NCI-H524 treated with DMSO at 0.1 percent for 48 hours (cell line): ENCODE measurements at regions not wholly inside any gene's neighbourhood (a gene's known extent, or its start where the extent isn't known, plus 50 kb on each side); places are given as distances from the start of the nearest gene placed in this dataset.
A peak's percentile ranks its signal among the peaks of the same experiment; 100 is the strongest.

Experiments used
- DNase-seq: peaks from one replicate; lab custom pipeline; 2025; lab: John Stamatoyannopoulos, UW

GRCh38 chr3:176932433-176932832, 264.8 kb downstream of the TBL1XR1 start:
- DNase-seq: no peak

- DNase-seq: no peak
These were observed 265.3 kb downstream of the TBL1XR1 start for GRCh38 chr3:176931991-176932390.

- DNase-seq: no peak
These were observed 266.3 kb downstream of the TBL1XR1 start for GRCh38 chr3:176930942-176931341.

- DNase-seq: no peak
These were observed 268.7 kb downstream of the TBL1XR1 start for GRCh38 chr3:176928582-176928931.

- DNase-seq: no peak
These were observed 269.3 kb downstream of the TBL1XR1 start for GRCh38 chr3:176927706-176928581.

GRCh38 chr3:176927280-176927679, 270.0 kb downstream of the TBL1XR1 start:
- DNase-seq: no peak

GRCh38 chr3:176926688-176927087, 270.6 kb downstream of the TBL1XR1 start:
- no peak for DNase-seq

- no peak for DNase-seq
These were observed 271.2 kb downstream of the TBL1XR1 start for GRCh38 chr3:176926034-176926433.

GRCh38 chr3:176920766-176921160, 276.5 kb downstream of the TBL1XR1 start:
- no peak for DNase-seq

- no peak for DNase-seq
These were observed 277.2 kb downstream of the TBL1XR1 start for GRCh38 chr3:176919836-176920765.

GRCh38 chr3:176916777-176917176, 280.5 kb downstream of the TBL1XR1 start:
- no peak for DNase-seq

GRCh38 chr3:176914764-176915163, 282.5 kb downstream of the TBL1XR1 start:
- no peak for DNase-seq

- DNase-seq: no peak
These were observed 285.7 kb downstream of the TBL1XR1 start for GRCh38 chr3:176911579-176911978.

- no peak for DNase-seq
These were observed 288.2 kb downstream of the TBL1XR1 start for GRCh38 chr3:176909044-176909443.

- no peak for DNase-seq
These were observed 291.0 kb downstream of the TBL1XR1 start for GRCh38 chr3:176906046-176906905.

GRCh38 chr3:176905331-176905730, 292.0 kb downstream of the TBL1XR1 start:
- no peak for DNase-seq

- DNase-seq: no peak
These were observed 292.8 kb downstream of the TBL1XR1 start for GRCh38 chr3:176904506-176904905.

GRCh38 chr3:176896640-176897039, 300.6 kb downstream of the TBL1XR1 start:
- peak; percentile 12 for DNase-seq

- DNase-seq: no peak
These were observed 301.1 kb downstream of the TBL1XR1 start for GRCh38 chr3:176896165-176896564.

GRCh38 chr3:176879710-176880109, 317.6 kb downstream of the TBL1XR1 start:
- no peak for DNase-seq

GRCh38 chr3:176873261-176873660, 324.0 kb downstream of the TBL1XR1 start:
- no peak for DNase-seq

- no peak for DNase-seq
These were observed 324.5 kb downstream of the TBL1XR1 start for GRCh38 chr3:176872771-176873209.
